AG04450 (cell line): ENCODE measurements at regions not wholly inside any gene's neighbourhood (a gene's known extent, or its start where the extent isn't known, plus 50 kb on each side); places are given as distances from the start of the nearest gene placed in this dataset.
A peak's percentile ranks its signal among the peaks of the same experiment; 100 is the strongest.

ENCODE experiments used
- CTCF ChIA-PET: fragments of 300-600, 350-600 bp; formaldehyde crosslinking; extraction: SDS; loops from one replicate; lab custom pipeline; 2022; ENCODE audit warnings: antibody characterized with exemption, inconsistent platforms; lab: Charles Lee
- POLR2A ChIA-PET: fragments of 350-600 bp; formaldehyde crosslinking; extraction: SDS; loops from one replicate; lab custom pipeline; 2021; ENCODE audit warnings: antibody characterized with exemption, inconsistent platforms; lab: Yijun Ruan, JAX
- DNase-seq: peaks from one replicate; pipeline ENCODE4 v3.0.0-alpha.2; 2011; ENCODE audit warnings: low read depth, low spot score
- H3K27ac ChIP-seq: one replicate; pipeline ENCODE4 v1.5.1; 2012; ENCODE audit warnings: low read depth, low read length, control low read depth
- H3K27me3 ChIP-seq: one replicate; pipeline ENCODE4 v1.6.0; 2012; ENCODE audit warnings: low read length; ENCODE audit not compliant: control insufficient read depth, insufficient read depth
- H3K4me3 ChIP-seq: 2 replicates; pipeline ENCODE4 v1.5.1; 2011; ENCODE audit warnings: mild to moderate bottlenecking, low read depth, low read length, control low read depth
- H3K9me3 ChIP-seq: 2 replicates; pipeline ENCODE4 v1.5.1; 2012; ENCODE audit warnings: low read length; ENCODE audit not compliant: control insufficient read depth, insufficient read depth
- TF ChIP-seq, protein P1 (sequence below): IDR thresholded peaks from 2 replicates; pipeline ENCODE4 v1.5.1; 2011; ENCODE audit warnings: low read depth, low read length, control low read depth, inconsistent platforms

DNA sequence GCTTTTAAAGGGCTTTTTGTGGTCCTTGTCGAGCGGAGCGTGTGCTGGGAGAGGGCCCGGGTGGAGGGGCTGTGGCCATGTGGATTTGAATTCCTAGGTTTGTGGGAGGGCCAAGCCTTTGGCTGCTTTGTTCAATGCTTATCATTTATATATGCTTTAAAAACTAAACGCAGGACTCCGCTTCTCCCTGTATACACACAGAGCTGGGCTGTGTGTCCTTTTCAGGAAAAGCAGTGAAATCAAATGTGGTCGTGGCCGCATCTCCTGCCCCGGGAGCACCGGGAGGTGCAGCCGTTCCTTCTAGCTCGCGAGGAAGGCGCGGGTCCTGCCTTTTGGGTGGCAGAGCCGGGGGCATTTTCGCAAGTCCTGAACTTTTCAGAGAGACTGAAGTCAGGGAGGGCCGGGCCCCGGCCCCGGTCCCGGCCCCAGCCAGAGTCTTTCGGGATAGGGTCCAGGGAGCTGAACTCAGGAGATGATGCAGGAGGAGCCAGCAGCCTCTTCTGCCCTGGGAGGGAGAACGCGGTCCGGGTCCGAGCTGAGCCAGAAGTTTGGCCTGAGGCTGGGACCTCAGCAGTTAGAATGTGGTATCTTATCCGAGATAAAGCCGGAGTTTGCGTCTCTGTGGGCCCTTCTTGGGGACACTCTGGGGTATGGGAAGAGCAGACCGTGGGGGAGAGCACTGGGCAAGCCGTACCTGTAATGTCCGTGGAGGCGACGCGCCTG is 158.8 kb downstream of the C9orf152 start:
- ChIA-PET POLR2A (interaction anchor here (0.7 to 1.9 kb wide), 7 partner anchors 20 to 142 kb away, joined by 3 to 6 read pairs (median 4); no protein-coding TSS in a partner anchor), CTCF (no interaction called here)
- DNase-seq = no peak
- TF ChIP-seq, protein P1, sequence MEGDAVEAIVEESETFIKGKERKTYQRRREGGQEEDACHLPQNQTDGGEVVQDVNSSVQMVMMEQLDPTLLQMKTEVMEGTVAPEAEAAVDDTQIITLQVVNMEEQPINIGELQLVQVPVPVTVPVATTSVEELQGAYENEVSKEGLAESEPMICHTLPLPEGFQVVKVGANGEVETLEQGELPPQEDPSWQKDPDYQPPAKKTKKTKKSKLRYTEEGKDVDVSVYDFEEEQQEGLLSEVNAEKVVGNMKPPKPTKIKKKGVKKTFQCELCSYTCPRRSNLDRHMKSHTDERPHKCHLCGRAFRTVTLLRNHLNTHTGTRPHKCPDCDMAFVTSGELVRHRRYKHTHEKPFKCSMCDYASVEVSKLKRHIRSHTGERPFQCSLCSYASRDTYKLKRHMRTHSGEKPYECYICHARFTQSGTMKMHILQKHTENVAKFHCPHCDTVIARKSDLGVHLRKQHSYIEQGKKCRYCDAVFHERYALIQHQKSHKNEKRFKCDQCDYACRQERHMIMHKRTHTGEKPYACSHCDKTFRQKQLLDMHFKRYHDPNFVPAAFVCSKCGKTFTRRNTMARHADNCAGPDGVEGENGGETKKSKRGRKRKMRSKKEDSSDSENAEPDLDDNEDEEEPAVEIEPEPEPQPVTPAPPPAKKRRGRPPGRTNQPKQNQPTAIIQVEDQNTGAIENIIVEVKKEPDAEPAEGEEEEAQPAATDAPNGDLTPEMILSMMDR = no peak
- Histone ChIP-seq H3K27me3 (no peaks in the 10 kb centered on the region), H3K9me3 (no peaks in the 10 kb centered on the region; the same call in 1 of the 2 replicates), H3K27ac (peak overlapping the region; percentile 82), H3K4me3 (peak overlapping the region; percentile 93)

DNA sequence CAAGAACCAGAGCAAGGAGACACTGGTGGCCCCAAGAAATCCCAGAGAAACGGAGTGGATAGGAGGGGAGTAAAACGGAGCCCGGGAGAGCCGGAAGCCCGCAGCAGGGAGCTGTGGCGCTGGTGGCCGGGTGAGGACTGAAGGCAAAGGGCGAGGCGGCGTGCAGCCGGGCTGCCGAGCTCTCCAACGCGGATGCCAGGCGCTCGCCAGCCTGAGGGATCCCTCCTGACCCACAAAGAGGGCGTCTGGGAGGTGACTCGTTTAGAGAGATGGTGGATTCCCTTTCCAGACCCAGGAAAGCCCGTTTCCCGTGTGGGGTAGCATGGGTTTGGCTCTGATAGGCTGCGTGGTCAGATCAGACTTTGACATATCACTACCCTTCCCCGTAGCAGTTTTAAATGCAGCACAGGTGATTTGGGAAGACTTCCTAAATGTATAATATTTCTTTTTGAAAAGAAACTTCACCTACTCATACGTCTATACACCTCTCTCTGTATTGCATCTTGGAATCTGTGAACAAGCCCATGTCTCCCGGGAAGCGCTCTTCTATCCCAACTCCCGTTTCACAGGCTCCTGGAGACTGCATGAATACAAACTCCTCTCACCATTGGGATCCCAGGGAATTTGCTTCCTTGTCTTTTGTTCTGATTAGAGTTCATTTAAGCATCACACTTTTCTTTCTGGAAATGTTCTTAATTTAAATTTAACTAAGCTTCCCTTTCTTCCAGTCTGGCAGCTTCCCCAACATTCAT is 158.1 kb downstream of the C9orf152 start:
- TF ChIP-seq, protein P1 = no peak
- POLR2A ChIA-PET = interaction anchor here (1.0 to 2.3 kb wide), 9 partner anchors 18 to 143 kb away, joined by 3 to 9 read pairs (median 4); no protein-coding TSS in a partner anchor
- Histone ChIP-seq H3K27ac (peak overlapping the region; percentile 82), H3K9me3 (no peaks in the 10 kb centered on the region; the same call in 1 of the 2 replicates), H3K4me3 (peak overlapping the region; percentile 93), H3K27me3 (no peaks in the 10 kb centered on the region)
- CTCF ChIA-PET = interaction anchor here (0.6 kb wide), 1 partner anchor 206 kb away, joined by 6 read pairs; the partner anchor contains the start of gene TXN
- no peak for DNase-seq

DNA sequence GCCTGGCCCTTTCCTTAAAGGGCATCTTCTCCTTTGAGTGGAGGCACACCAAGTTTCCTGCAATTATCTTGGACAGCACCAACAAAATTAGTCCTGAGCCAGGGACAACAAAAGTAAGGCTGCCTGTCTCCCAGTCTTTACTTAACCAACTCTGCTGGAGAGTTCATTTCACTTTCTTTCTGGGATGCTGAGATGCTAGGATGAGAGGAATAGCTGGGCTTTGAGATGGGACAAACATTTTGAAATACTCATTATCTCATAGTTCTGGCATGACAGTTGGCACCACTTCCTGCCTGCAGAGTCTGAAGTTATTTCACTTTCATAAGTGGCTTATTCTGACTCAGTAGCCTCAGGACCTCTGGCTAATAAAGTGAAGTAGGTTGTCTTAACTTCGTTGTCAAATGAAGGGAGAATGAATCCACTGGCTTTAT is 157.0 kb downstream of the C9orf152 start:
- no peaks in the 10 kb centered on the region for H3K27me3 ChIP-seq
- peak overlapping the region; percentile 93 for H3K4me3 ChIP-seq
- peak overlapping the region; percentile 85 for H3K27ac ChIP-seq
- ChIA-PET POLR2A (interaction anchor here (0.6 to 2.3 kb wide), 13 partner anchors 9 to 206 kb away, joined by 3 to 9 read pairs (median 4); partner anchors contain the start of gene TXN), CTCF (interaction anchor here (1.0 to 2.0 kb wide), 3 partner anchors 100 to 232 kb away, joined by 3 to 12 read pairs (median 5); no protein-coding TSS in a partner anchor)
- TF ChIP-seq, protein P1 = no peak
- no peaks in the 10 kb centered on the region; the same call in 1 of the 2 replicates for H3K9me3 ChIP-seq
- DNase-seq = peak; percentile 80

DNA sequence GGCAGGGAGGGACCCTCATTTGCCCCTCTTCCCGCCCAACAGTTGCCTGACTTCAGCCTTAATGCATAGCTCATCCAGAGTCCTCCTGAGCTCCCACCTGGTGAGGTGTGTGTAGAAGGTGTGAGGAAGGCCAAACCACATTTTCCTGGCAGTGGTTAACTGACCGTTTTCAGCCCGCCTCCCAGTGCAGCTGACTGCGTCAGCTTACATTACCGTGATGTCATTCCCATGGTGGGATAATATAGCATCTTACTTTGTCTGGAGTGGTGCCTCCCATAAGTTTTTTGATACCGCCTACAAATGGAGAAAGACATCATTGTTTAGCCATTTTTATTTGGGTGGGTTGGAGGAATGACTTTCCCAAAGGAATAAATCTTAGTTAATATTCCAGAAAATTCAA is 151.9 kb downstream of the C9orf152 start:
- ChIA-PET POLR2A (interaction anchor here (0.6 kb wide), 1 partner anchor 32 kb away, joined by 4 read pairs; no protein-coding TSS in a partner anchor), CTCF (no interaction called here)
- no peak for DNase-seq
- TF ChIP-seq, protein P1 = no peak
- Histone ChIP-seq H3K27me3 (no peaks in the 10 kb centered on the region), H3K9me3 (no peaks in the 10 kb centered on the region), H3K27ac (no peak overlapping the region), H3K4me3 (no peak overlapping the region)
